Smooth muscle cell (in vitro differentiated cells): ENCODE measurements at regions not wholly inside any gene's neighbourhood (a gene's known extent, or its start where the extent isn't known, plus 50 kb on each side); places are given as distances from the start of the nearest gene placed in this dataset.
A peak's percentile ranks its signal among the peaks of the same experiment; 100 is the strongest.

Experiments used
- DNase-seq: peaks from one replicate; lab custom pipeline; 2025; ENCODE audit not compliant: unreplicated experiment; lab: John Stamatoyannopoulos, UW
- H2AFZ ChIP-seq: fragments of 200-600 bp; sonication (generic); 2 replicates; pipeline ENCODE4 v1.6.0; 2016; ENCODE audit warnings: antibody characterized with exemption, low read depth, mild to moderate bottlenecking
- H3F3A ChIP-seq: fragments of 200-600 bp; sonication (generic); 2 replicates; pipeline ENCODE4 v1.6.0; 2017; ENCODE audit warnings: antibody characterized with exemption, low read depth
- H3K27ac ChIP-seq: fragments of 200-600 bp; sonication (generic); 2 replicates; pipeline ENCODE4 v1.5.1; 2016; ENCODE audit warnings: low read depth, mild to moderate bottlenecking
- H3K27me3 ChIP-seq: fragments of 200-600 bp; sonication (generic); 2 replicates; pipeline ENCODE4 v1.6.1; 2016; ENCODE audit warnings: low read depth, mild to moderate bottlenecking
- H3K36me3 ChIP-seq: fragments of 200-600 bp; sonication (generic); 2 replicates; pipeline ENCODE4 v1.5.1; 2016; ENCODE audit warnings: low read depth
- H3K4me1 ChIP-seq: fragments of 200-600 bp; sonication (generic); 2 replicates; pipeline ENCODE4 v1.5.1; 2016; ENCODE audit warnings: low read depth
- H3K4me2 ChIP-seq: fragments of 200-600 bp; sonication (generic); 2 replicates; pipeline ENCODE4 v1.6.0; 2016; ENCODE audit warnings: mild to moderate bottlenecking
- H3K4me3 ChIP-seq: fragments of 200-600 bp; sonication (generic); 2 replicates; pipeline ENCODE4 v1.5.1; 2016; ENCODE audit warnings: mild to moderate bottlenecking
- H3K79me2 ChIP-seq: fragments of 200-600 bp; sonication (generic); 2 replicates; pipeline ENCODE4 v1.6.0; 2016; ENCODE audit warnings: low read depth, mild to moderate bottlenecking
- H3K9ac ChIP-seq: fragments of 200-600 bp; sonication (generic); 2 replicates; pipeline ENCODE4 v1.6.0; 2016; ENCODE audit warnings: low read depth
- H3K9me3 ChIP-seq: fragments of 200-600 bp; sonication (generic); replicated peaks from 2 replicates; pipeline ENCODE4 v1.5.1; 2016; ENCODE audit warnings: low read depth
- H4K20me1 ChIP-seq: fragments of 200-600 bp; sonication (generic); 2 replicates; pipeline ENCODE4 v1.6.0; 2016; ENCODE audit warnings: low read depth
- WGBS: methylation state at CpG from one replicate; pipeline ENCODE4 v1.1.7; 2016; ENCODE audit warnings: low lambda C conversion rate; 5-methylcytosine and 5-hydroxymethylcytosine counted together
- TF ChIP-seq, protein P1 (sequence below): fragments of 200-600 bp; sonication (generic); IDR thresholded peaks from 2 replicates; pipeline ENCODE4 v1.5.1; 2017; ENCODE audit warnings: borderline replicate concordance, mild to moderate bottlenecking, antibody characterized with exemption; ENCODE audit not compliant: insufficient read depth, poor library complexity, severe bottlenecking

DNA sequence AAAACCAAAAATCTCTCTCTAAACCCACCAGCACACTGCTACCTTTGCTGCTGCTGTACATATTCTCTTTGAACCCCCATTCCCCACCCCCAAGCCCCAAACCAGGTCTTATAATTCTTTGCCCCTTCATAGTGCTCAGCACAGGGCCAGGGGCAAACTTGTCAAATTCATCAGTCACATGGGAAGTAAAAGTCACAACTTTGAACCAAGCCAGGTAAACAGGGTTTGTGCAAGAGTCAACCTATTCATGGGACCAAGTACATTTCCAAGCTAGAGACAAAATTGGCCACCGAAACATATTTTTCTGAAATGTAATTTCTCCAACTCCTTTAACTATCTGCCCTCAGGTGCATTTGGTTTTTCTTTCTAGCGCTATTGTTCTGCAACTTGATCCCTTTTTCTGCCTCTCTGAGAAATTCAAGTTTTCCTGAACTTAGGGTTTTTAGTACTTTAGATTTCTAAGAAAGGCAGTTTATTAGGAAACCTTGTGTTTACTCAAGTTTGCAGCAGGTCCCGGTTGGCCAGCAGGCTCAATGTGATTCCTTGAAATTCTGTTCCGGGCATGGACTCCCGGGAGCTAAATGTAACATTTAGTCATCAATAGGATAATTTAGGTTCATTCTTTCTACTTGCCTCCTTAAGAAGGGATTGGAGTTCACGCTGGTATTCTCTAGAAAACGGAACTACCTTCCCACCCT lies 230.5 kb downstream of the EFCAB11 start:
- 79% methylated on average over 7 of the region's 7 CpGs for WGBS
- Histone ChIP-seq H2AFZ (no peak overlapping the region), H4K20me1 (no peaks in the 10 kb centered on the region), H3K79me2 (no peaks in the 10 kb centered on the region), H3K9me3 (no peaks in the 10 kb centered on the region), H3K27me3 (no peaks in the 10 kb centered on the region), H3K36me3 (no peaks in the 10 kb centered on the region), H3K27ac (no peak overlapping the region), H3K4me2 (no peak overlapping the region), H3K4me1 (no peaks in the 10 kb centered on the region), H3K4me3 (peak overlapping the region; percentile 2), H3F3A (no peaks in the 10 kb centered on the region), H3K9ac (no peak overlapping the region)
- no peak for DNase-seq
- TF ChIP-seq, protein P1, sequence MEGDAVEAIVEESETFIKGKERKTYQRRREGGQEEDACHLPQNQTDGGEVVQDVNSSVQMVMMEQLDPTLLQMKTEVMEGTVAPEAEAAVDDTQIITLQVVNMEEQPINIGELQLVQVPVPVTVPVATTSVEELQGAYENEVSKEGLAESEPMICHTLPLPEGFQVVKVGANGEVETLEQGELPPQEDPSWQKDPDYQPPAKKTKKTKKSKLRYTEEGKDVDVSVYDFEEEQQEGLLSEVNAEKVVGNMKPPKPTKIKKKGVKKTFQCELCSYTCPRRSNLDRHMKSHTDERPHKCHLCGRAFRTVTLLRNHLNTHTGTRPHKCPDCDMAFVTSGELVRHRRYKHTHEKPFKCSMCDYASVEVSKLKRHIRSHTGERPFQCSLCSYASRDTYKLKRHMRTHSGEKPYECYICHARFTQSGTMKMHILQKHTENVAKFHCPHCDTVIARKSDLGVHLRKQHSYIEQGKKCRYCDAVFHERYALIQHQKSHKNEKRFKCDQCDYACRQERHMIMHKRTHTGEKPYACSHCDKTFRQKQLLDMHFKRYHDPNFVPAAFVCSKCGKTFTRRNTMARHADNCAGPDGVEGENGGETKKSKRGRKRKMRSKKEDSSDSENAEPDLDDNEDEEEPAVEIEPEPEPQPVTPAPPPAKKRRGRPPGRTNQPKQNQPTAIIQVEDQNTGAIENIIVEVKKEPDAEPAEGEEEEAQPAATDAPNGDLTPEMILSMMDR: no peak

DNA sequence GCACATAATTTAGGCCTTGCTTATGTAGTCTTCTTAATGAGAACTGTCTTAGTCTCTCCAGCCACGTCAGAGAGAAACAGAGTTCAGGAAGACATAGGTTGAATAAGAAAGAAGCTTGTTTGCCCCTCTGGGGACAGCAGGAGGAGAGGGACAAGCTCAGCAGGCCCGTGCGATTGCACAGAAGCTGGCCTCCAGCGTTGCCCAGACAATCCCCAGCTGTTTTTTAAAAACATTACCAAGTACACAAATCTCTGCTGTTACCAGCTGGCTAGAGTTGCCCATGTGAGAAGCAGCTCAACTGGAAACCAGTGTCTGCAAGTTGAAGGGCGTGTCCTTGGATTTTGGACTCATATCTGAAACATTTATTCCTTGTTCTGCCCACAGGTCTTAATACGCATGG lies 232.6 kb downstream of the EFCAB11 start:
- DNase-seq: no peak
- H3K79me2 ChIP-seq: no peaks in the 10 kb centered on the region
- WGBS: 86% methylated on average over 6 of the region's 6 CpGs
- H3K9me3 ChIP-seq: no peaks in the 10 kb centered on the region
- no peak overlapping the region for H3K27ac ChIP-seq
- no peak overlapping the region for H2AFZ ChIP-seq
- H3F3A ChIP-seq: no peaks in the 10 kb centered on the region
- TF ChIP-seq, protein P1: no peak
- H3K9ac ChIP-seq: no peak overlapping the region
- H3K4me3 ChIP-seq: no peak overlapping the region
- no peaks in the 10 kb centered on the region for H3K36me3 ChIP-seq
- no peak overlapping the region for H3K4me2 ChIP-seq
- H3K27me3 ChIP-seq: no peaks in the 10 kb centered on the region
- H4K20me1 ChIP-seq: no peaks in the 10 kb centered on the region
- H3K4me1 ChIP-seq: no peaks in the 10 kb centered on the region

DNA sequence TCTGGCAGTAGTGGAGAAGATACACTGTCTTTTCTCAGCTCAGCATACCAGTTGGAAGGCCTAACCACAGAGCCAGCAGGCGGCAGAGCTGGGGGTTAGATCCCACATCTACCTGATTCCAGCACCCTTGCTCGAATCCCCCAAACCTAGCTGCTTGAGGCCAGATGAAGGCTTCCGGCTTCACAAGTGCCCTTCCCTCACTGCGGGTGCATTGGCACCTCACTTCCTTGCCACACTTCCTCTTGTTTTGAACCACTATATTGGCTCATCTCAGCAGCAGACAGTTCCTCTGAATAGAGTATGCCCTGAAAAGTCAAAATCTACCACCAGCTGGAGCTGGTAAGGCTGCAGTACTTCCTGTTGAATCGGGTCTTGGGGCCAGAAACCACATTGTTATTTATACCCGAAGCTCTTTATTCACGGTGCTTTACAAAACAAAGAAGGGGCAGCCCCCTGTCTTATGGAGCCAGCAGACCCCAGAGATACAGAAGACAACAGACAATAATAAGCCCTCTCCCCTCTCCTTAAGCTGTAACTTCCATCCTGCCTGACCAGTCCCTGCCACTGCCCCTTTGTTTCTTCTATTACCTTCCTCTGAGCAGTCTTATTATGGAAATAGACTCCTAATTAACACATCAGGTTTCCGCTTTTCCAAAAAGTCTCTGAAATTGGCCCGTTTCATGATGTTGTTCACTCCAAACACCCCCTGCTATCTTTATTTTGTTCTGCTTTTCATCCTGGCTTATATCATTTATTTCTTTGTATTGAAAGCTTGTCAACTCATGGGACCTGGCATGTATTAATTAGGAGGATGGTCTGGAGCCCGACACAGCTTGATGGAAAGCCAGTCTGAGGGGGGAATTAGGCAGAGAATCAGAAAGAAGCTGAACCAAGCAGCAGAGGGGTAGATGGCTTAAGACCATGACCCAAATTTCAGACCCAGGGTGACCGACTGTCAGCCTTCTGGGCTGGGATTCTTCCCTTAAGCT lies 233.5 kb downstream of the EFCAB11 start:
- Histone ChIP-seq H3K27ac (no peak overlapping the region), H3K9ac (no peak overlapping the region), H3K36me3 (no peaks in the 10 kb centered on the region), H3K9me3 (no peaks in the 10 kb centered on the region), H3K4me2 (no peak overlapping the region), H3K27me3 (no peaks in the 10 kb centered on the region), H3K4me1 (no peaks in the 10 kb centered on the region), H4K20me1 (no peaks in the 10 kb centered on the region), H3K4me3 (no peak overlapping the region), H2AFZ (no peak overlapping the region), H3F3A (no peaks in the 10 kb centered on the region), H3K79me2 (no peaks in the 10 kb centered on the region)
- TF ChIP-seq, protein P1: no peak
- 68% methylated on average over 11 of the region's 11 CpGs for WGBS
- no peak for DNase-seq
